ELR (cell line): ENCODE measurements at regions not wholly inside any gene's neighbourhood (a gene's known extent, or its start where the extent isn't known, plus 50 kb on each side); places are given as distances from the start of the nearest gene placed in this dataset.

Experiments
- DNase-seq: peaks from one replicate; pipeline ENCODE4 v3.0.0-alpha.2; 2015; ENCODE audit warnings: low read depth

- DNase-seq, result no peak
These were observed 260.1 kb upstream of the UBE2E2 start for GRCh38 chr3:22942981-22943380.

- DNase-seq, result no peak
These were observed 255.3 kb upstream of the UBE2E2 start for GRCh38 chr3:22947851-22948250.

- no peak for DNase-seq
These were observed 251.2 kb upstream of the UBE2E2 start for GRCh38 chr3:22951910-22952309.

GRCh38 chr3:22952860-22953259 lies 250.3 kb upstream of the UBE2E2 start:
- DNase-seq, result no peak

- no peak for DNase-seq
These were observed 243.5 kb upstream of the UBE2E2 start for GRCh38 chr3:22959593-22959992.

- peak; percentile 39 for DNase-seq
These were observed 242.8 kb upstream of the UBE2E2 start for GRCh38 chr3:22960105-22960984.

GRCh38 chr3:22962244-22962643 lies 240.9 kb upstream of the UBE2E2 start:
- DNase-seq, result no peak

GRCh38 chr3:22966349-22966748 lies 236.8 kb upstream of the UBE2E2 start:
- DNase-seq, result no peak

- no peak for DNase-seq
These were observed 233.9 kb upstream of the UBE2E2 start for GRCh38 chr3:22969276-22969675.

GRCh38 chr3:22971497-22971896 lies 231.6 kb upstream of the UBE2E2 start:
- DNase-seq, result no peak

- DNase-seq, result no peak
These were observed 226.1 kb upstream of the UBE2E2 start for GRCh38 chr3:22977042-22977441.

GRCh38 chr3:22977650-22978289 lies 225.4 kb upstream of the UBE2E2 start:
- no peak for DNase-seq

GRCh38 chr3:22979581-22979980 lies 223.5 kb upstream of the UBE2E2 start:
- no peak for DNase-seq

- peak; percentile 4 for DNase-seq
These were observed 222.8 kb upstream of the UBE2E2 start for GRCh38 chr3:22980346-22980745.

- no peak for DNase-seq
These were observed 222.0 kb upstream of the UBE2E2 start for GRCh38 chr3:22981166-22981565.

GRCh38 chr3:22981861-22982260 lies 221.3 kb upstream of the UBE2E2 start:
- DNase-seq, result no peak

- no peak for DNase-seq
These were observed 220.0 kb upstream of the UBE2E2 start for GRCh38 chr3:22982981-22983587.

- no peak for DNase-seq
These were observed 216.2 kb upstream of the UBE2E2 start for GRCh38 chr3:22986958-22987357.

GRCh38 chr3:22988566-22988965 lies 214.6 kb upstream of the UBE2E2 start:
- DNase-seq, result no peak

GRCh38 chr3:22989716-22990115 lies 213.4 kb upstream of the UBE2E2 start:
- DNase-seq, result no peak

GRCh38 chr3:22990291-22991200 lies 212.6 kb upstream of the UBE2E2 start:
- DNase-seq, result no peak

GRCh38 chr3:22994781-22995180 lies 208.3 kb upstream of the UBE2E2 start:
- DNase-seq, result no peak
